ENCODE measurements at regions not wholly inside any gene's neighbourhood (a gene's known extent, or its start where the extent isn't known, plus 50 kb on each side); places are given as distances from the start of the nearest gene placed in this dataset.

- TF ChIP-seq YY1 (IDR thresholded peaks at IDR 0.05; ENCODE audit: insufficient read depth, insufficient read length) (no peak), SUZ12 (IDR thresholded peaks at IDR 0.05; ENCODE audit: extremely low read depth, insufficient read depth, insufficient read length) (no peak)
Observed at GRCh38 chr4:103996637-103997036, 276.9 kb upstream of the TACR3 start.

Data from NT2/D1 (cell line).